Brain microvascular endothelial cell (primary cell): ENCODE measurements at regions not wholly inside any gene's neighbourhood (a gene's known extent, or its start where the extent isn't known, plus 50 kb on each side); places are given as distances from the start of the nearest gene placed in this dataset.

ENCODE experiments used
- DNase-seq: peaks from one replicate; pipeline ENCODE4 v3.0.0-alpha.2; 2020
- H3K27ac ChIP-seq: fragments of 250-450 bp; sonication (Bioruptor Pico); 2 replicates; pipeline ENCODE4 v1.5.1; 2020; ENCODE audit warnings: mild to moderate bottlenecking, moderate library complexity
- H3K27me3 ChIP-seq: fragments of 250-450 bp; sonication (Bioruptor Pico); replicated peaks from 2 replicates; pipeline ENCODE4 v1.5.1; 2020; ENCODE audit warnings: mild to moderate bottlenecking
- H3K36me3 ChIP-seq: fragments of 250-450 bp; sonication (Bioruptor Pico); replicated peaks from 2 replicates; pipeline ENCODE4 v1.5.1; 2020; ENCODE audit warnings: mild to moderate bottlenecking
- H3K4me3 ChIP-seq: 2 replicates; pipeline ENCODE4 v1.5.1; 2011; ENCODE audit warnings: low read depth, mild to moderate bottlenecking, control low read depth, low read length, moderate library complexity
- in situ Hi-C: cut with HindIII; loops from 2 replicates; pipeline ENCODE4 v1.10.0; 2017; ENCODE audit warnings: low sequenced_read_pairs, low pct_ligation_motif_present
- TF ChIP-seq, protein P1 (sequence below): IDR thresholded peaks from 2 replicates; pipeline ENCODE4 v1.5.1; 2011; ENCODE audit warnings: low read depth, mild to moderate bottlenecking, moderate library complexity, low read length, control low read depth, inconsistent platforms; ENCODE audit errors: missing control alignments

DNA sequence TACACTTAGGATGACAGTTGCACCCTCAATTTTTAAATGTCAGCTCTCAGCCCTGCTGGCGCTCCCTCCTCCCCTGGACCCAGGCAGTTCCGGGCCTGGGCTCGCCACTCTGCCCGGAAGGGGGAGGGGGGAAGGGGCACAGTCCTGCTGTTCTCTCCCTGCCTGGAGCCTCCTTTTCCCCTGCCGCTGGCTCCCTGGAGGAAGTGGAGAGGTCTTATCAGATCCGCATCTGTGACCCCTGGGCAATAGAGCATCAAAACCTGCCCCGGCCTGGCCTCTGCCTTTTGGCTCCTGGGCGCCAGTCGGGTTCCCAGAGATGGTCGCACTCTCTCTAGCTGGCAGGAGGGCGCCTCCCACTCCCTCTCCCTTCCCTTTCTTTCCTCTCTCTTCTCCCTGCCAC is 149.3 kb downstream of the IRF8 start:
- no peak for DNase-seq
- in situ Hi-C loops: no loop called here
- H3K4me3 ChIP-seq: no peak overlapping the region
- TF ChIP-seq, protein P1, sequence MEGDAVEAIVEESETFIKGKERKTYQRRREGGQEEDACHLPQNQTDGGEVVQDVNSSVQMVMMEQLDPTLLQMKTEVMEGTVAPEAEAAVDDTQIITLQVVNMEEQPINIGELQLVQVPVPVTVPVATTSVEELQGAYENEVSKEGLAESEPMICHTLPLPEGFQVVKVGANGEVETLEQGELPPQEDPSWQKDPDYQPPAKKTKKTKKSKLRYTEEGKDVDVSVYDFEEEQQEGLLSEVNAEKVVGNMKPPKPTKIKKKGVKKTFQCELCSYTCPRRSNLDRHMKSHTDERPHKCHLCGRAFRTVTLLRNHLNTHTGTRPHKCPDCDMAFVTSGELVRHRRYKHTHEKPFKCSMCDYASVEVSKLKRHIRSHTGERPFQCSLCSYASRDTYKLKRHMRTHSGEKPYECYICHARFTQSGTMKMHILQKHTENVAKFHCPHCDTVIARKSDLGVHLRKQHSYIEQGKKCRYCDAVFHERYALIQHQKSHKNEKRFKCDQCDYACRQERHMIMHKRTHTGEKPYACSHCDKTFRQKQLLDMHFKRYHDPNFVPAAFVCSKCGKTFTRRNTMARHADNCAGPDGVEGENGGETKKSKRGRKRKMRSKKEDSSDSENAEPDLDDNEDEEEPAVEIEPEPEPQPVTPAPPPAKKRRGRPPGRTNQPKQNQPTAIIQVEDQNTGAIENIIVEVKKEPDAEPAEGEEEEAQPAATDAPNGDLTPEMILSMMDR: no peak
- no peaks in the 10 kb centered on the region for H3K36me3 ChIP-seq
- H3K27me3 ChIP-seq: no peaks in the 10 kb centered on the region
- H3K27ac ChIP-seq: no peak overlapping the region

DNA sequence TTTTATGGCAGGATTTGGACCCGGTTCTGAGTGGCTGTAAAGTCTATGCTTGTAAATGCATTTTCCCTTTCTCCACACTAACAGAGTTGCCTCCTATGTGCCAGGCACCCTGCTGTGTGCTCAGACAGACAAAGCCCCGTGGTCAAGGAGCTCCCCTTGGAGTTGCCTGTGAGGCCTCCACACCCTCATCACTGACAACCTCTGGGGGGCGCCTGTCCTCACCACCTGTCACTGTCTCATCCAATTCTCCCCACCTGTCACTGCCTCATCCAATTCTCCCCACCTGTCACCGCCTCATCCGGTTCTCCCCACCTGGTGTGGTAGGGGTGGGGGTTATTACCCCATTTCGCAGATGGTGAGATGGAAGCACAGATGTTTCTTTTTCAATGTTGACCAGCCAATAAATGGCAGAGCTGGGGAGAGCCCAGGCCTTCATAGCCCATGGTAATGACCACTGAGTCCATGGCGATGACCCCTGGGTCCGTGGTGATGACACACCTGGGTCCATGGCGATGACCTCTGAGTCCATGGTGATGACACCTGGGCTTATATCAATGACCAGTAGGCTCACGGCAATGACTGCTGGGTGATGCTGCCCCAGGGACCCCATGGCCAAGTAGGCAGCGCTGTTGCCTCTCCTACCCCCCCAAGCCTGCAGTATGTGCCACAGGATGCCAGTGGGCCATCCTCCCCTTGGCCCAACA is 150.1 kb downstream of the IRF8 start:
- TF ChIP-seq, protein P1: no peak
- H3K36me3 ChIP-seq: no peaks in the 10 kb centered on the region
- H3K27ac ChIP-seq: no peak overlapping the region
- no peak for DNase-seq
- in situ Hi-C loops: no loop called here
- no peak overlapping the region for H3K4me3 ChIP-seq
- H3K27me3 ChIP-seq: no peaks in the 10 kb centered on the region

DNA sequence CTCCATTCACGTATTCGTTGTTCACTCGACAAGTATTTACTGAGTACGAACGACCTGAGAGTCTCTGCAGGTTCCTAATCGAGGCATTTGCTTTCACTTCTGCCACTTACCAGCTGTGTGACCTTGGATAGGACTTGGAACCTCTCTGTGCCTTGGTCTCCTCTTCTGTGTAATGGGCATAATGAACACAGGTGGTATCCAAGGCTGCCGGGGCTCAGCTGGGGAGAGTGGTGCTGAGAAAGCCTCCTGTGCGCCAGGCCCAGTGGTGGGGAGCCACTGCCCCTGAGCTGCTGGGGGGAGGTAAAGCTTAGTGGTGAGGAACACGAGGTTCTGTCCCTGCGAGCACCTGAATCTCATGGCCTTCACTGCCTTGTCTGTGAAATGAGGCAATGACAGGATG is 150.7 kb downstream of the IRF8 start:
- TF ChIP-seq, protein P1: no peak

DNA sequence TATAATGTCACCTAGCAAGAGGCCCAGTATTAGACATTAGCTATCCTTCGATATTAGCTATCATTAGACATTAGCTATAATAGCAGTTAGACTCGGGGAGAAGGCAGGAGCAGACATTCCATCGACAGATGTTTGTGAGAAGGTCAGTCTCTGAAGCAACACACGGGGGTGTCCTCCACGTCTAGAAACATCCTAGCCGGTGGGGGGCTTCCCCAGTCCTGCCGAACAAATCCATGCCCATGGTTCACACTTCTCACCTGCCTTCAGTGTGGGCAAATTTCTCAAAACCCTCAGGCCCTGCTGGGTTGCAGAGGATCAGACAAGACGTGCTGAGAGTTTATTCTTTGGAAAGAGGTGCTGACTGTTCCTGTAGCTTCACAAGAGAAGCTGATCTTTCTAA is 151.1 kb downstream of the IRF8 start:
- no peak overlapping the region for H3K4me3 ChIP-seq
- no peak overlapping the region for H3K27ac ChIP-seq
- in situ Hi-C loops: no loop called here
- DNase-seq: no peak
- TF ChIP-seq, protein P1: no peak
- no peaks in the 10 kb centered on the region for H3K36me3 ChIP-seq
- peaks cover 2% of the 10 kb centered on the region for H3K27me3 ChIP-seq

More for the DNA sequence above, 150.7 kb downstream of the IRF8 start:
- in situ Hi-C loops: no loop called here
- no peak for DNase-seq
- Histone ChIP-seq H3K36me3 (no peaks in the 10 kb centered on the region), H3K27ac (no peak overlapping the region), H3K27me3 (no peaks in the 10 kb centered on the region), H3K4me3 (no peak overlapping the region)

DNA sequence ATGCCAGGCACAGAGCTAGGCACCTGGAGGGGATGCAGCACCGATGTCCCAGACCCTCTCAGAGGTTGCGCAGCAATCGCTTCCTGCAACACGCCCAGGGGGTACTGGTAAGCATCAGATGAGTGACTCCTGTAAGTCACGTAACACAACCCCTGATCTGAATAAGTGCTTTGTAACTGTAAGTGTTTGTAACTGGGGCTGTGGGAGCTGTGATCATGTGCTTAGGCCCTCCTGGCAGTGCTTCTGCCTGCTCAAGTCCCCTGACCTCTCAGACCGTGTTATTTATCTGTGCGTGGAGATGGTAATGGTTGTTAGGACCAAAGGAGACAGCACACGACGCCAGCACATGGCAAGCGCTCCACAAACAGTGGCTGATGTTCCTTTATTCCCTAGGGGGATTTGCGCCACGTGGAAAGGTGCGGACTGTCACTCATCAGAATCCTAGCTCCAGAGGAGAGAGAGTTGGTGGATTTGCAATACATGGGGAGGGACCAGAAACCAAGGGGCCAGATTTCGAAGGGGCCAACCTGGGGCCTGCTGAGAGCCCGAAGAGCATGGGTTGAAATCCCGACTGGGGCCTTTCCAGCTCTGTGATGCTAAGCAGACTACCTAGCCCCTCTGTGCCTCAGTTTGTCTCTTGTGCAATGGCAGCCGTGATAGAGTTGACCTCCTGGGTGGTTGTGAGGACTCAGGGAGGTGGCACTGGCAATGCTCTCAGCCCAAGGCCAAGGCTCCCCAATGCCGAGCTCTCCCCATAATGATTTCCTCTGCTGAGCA is 151.8 kb downstream of the IRF8 start:
- no peak for DNase-seq
- H3K36me3 ChIP-seq: no peaks in the 10 kb centered on the region
- in situ Hi-C loops: no loop called here
- peaks cover 2% of the 10 kb centered on the region for H3K27me3 ChIP-seq
- no peak overlapping the region for H3K4me3 ChIP-seq
- no peak overlapping the region for H3K27ac ChIP-seq
- TF ChIP-seq, protein P1: no peak
